Ovary (tissue), 3 donors: ENCODE measurements at regions not wholly inside any gene's neighbourhood (a gene's known extent, or its start where the extent isn't known, plus 50 kb on each side); places are given as distances from the start of the nearest gene placed in this dataset.

Experiments
- EP300 ChIP-seq: sonication (generic); formaldehyde crosslinking; IDR thresholded peaks from one replicate; pipeline ENCODE4 v1.6.1; 2017; ENCODE audit warnings: antibody characterized with exemption
- POLR2A ChIP-seq: fragments of 450-650 bp; IDR thresholded peaks from one replicate; pipeline ENCODE4 v1.6.1; 2017; ENCODE audit warnings: antibody characterized with exemption, mild to moderate bottlenecking, moderate library complexity
- TF ChIP-seq, protein P1 (sequence below), 3 donors: fragments of 450-650 bp in 2 of 3; fragments of 200-600 bp in 1 of 3; IDR thresholded peaks; one replicate each; pipeline versions ENCODE4 v1.5.1 to v1.8.0; 2016 to 2022; ENCODE audit warnings: antibody characterized with exemption in 3 of 3, mild to moderate bottlenecking in 1 of 3
- donor health status: DM: no; HTN: no; CAD: no.

DNA sequence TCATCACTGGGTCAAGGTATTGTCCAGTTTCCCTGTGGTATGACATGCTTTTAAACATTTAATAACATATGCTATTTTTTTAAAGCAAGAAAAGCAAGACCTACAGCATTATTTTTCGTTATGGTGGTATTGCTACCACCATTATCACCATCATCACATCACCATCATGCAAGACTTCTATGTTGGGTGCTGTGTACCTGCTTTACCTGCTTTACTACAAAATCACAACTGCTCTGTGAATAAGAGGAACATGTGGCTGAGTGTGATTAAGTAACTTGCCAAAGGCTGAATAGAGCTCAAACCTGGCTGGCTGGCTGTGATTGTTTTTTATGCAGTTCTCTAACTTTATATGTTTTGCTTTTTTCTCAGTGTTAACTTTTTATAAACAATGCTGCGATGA is 140.8 kb upstream of the CLINT1 start:
- TF ChIP-seq, protein P1, sequence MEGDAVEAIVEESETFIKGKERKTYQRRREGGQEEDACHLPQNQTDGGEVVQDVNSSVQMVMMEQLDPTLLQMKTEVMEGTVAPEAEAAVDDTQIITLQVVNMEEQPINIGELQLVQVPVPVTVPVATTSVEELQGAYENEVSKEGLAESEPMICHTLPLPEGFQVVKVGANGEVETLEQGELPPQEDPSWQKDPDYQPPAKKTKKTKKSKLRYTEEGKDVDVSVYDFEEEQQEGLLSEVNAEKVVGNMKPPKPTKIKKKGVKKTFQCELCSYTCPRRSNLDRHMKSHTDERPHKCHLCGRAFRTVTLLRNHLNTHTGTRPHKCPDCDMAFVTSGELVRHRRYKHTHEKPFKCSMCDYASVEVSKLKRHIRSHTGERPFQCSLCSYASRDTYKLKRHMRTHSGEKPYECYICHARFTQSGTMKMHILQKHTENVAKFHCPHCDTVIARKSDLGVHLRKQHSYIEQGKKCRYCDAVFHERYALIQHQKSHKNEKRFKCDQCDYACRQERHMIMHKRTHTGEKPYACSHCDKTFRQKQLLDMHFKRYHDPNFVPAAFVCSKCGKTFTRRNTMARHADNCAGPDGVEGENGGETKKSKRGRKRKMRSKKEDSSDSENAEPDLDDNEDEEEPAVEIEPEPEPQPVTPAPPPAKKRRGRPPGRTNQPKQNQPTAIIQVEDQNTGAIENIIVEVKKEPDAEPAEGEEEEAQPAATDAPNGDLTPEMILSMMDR (IDR thresholded peaks at IDR 0.05) = no peak
- TF ChIP-seq POLR2A (no peak), EP300 (no peak)
